ENCODE measurements at regions not wholly inside any gene's neighbourhood (a gene's known extent, or its start where the extent isn't known, plus 50 kb on each side); places are given as distances from the start of the nearest gene placed in this dataset.
"Not testable (repeated sequence)": the region's sequence is repeated elsewhere in the genome, so short reads cannot be mapped to it uniquely, and the experiment has no call there.

DNA sequence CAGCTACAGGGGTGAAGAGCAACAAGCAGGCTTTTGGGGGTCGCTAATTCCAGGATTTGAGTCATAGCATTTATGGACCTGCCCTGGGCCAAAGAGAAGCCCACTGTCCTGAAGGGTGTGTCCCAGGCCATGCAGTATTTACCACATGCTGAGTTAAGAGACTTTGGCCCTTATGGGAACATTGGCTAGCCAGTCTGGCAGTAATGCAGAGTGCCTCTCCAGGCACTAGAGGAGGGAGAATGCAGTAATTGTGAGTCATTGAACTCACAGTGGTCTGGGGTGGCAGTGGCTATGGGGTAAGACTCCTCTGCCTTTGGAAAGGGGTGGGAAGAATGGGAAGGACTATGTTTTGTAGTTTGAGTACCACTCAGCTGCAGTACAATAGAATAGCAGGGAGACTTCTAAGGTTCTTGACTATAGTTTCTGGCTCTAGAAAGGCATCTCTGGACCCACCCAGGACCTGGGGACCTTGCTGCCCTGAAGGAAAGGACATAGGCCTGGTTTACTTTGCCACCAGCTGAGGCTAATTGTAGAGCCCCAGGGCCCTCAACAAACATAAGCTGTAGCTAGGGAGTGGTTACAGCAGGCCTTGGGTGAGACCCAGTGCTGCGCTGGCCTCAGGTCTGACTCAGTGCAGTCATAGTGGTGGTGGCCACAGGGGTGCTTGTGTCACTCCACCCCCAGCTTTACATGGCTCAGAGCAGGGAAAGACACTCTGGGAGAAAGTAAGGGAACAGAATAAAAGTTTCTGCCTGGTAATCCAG lies 520.9 kb downstream of the HTR1B start:
- Histone ChIP-seq H3K4me2 (no peak overlapping the region), H3K27ac (no peak overlapping the region), H3K27me3 (ENCODE audit: insufficient read depth, low read depth) (no peaks in the 10 kb centered on the region), H3K4me3 (no peak overlapping the region), H3K4me1 (replicated peaks; ENCODE audit: insufficient read depth) (no peaks in the 10 kb centered on the region), H4K20me1 (ENCODE audit: insufficient read depth) (no peaks in the 10 kb centered on the region), H2AFZ (no peak overlapping the region), H3F3A (ENCODE audit: insufficient read depth, low read depth) (no peaks in the 10 kb centered on the region), H3K9me2 (ENCODE audit: insufficient read depth) (no peaks in the 10 kb centered on the region), H3K9me3 (ENCODE audit: insufficient read depth, low read depth) (no peaks in the 10 kb centered on the region), H3K36me3 (ENCODE audit: low read depth) (no peaks in the 10 kb centered on the region), H3K79me2 (ENCODE audit: low read depth) (no peaks in the 10 kb centered on the region)
- intact Hi-C loops (cut with micrococcal nuclease; ENCODE audit: unreplicated experiment): no loop called here
- DNase-seq: no peak
- POLR2A ChIA-PET (ENCODE audit: unreplicated experiment): no interaction called here
- CTCF ChIA-PET: no interaction called here
- BruUV-seq (replicated peaks): no TSS peak
- no peak for TF ChIP-seq EZH2 (IDR thresholded peaks at IDR 0.05; ENCODE audit: low read depth)
- TF ChIP-seq, protein P1, sequence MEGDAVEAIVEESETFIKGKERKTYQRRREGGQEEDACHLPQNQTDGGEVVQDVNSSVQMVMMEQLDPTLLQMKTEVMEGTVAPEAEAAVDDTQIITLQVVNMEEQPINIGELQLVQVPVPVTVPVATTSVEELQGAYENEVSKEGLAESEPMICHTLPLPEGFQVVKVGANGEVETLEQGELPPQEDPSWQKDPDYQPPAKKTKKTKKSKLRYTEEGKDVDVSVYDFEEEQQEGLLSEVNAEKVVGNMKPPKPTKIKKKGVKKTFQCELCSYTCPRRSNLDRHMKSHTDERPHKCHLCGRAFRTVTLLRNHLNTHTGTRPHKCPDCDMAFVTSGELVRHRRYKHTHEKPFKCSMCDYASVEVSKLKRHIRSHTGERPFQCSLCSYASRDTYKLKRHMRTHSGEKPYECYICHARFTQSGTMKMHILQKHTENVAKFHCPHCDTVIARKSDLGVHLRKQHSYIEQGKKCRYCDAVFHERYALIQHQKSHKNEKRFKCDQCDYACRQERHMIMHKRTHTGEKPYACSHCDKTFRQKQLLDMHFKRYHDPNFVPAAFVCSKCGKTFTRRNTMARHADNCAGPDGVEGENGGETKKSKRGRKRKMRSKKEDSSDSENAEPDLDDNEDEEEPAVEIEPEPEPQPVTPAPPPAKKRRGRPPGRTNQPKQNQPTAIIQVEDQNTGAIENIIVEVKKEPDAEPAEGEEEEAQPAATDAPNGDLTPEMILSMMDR (conservative IDR thresholded peaks at IDR 0.05): no peak

DNA sequence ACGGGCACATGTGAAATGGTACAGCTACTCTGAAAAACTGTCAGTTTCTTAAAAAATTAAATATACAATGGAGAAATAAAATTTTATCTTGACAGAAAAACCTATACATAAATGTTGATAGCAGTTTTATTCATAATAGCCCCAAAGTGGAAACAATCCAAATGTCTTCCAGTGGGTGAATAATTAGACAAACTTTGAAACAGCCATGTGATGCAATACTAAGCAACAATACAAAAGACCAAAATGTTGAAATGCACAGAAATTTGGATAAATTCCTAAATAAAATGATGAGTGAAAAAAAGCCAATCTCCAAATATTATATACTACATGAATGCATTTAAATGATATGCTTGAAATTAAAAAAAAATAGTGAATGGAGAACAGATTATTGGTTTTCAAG lies 523.1 kb downstream of the HTR1B start:
- Histone ChIP-seq H2AFZ (no peak overlapping the region), H3K4me3 (no peak overlapping the region), H3F3A (ENCODE audit: insufficient read depth, low read depth) (no peaks in the 10 kb centered on the region), H3K27me3 (ENCODE audit: insufficient read depth, low read depth) (no peaks in the 10 kb centered on the region), H3K27ac (no peak overlapping the region), H3K36me3 (ENCODE audit: low read depth) (no peaks in the 10 kb centered on the region), H3K9me3 (ENCODE audit: insufficient read depth, low read depth) (no peaks in the 10 kb centered on the region), H3K79me2 (ENCODE audit: low read depth) (no peaks in the 10 kb centered on the region), H3K4me1 (replicated peaks; ENCODE audit: insufficient read depth) (no peaks in the 10 kb centered on the region), H3K4me2 (no peak overlapping the region), H4K20me1 (ENCODE audit: insufficient read depth) (no peaks in the 10 kb centered on the region), H3K9me2 (ENCODE audit: insufficient read depth) (no peaks in the 10 kb centered on the region)
- no peak for TF ChIP-seq EZH2 (IDR thresholded peaks at IDR 0.05; ENCODE audit: low read depth)
- TF ChIP-seq, protein P1 (conservative IDR thresholded peaks at IDR 0.05): no peak
- intact Hi-C loops (cut with micrococcal nuclease; ENCODE audit: unreplicated experiment): no loop called here
- no TSS peak for BruUV-seq (replicated peaks)
- no peak for DNase-seq
- ChIA-PET POLR2A (ENCODE audit: unreplicated experiment) (no interaction called here), CTCF (no interaction called here)

DNA sequence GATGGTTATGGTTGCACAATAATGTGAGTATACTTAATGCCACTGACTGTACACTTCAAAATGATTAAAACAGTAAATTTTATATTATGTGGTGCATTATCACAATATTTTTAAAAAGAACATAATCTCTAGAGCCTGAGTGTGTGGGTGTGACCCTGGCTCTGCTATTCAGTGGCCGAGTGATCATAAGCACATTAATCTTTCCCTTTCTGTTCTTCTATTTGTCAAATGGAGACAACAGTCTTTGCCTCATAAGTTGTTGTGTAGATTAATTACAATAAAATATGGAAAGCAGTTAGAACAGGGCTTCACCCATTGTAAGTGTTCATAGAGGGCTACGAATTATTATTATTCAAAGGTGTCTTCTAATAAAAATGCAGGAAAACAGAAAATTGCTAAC lies 548.6 kb downstream of the HTR1B start:
- TF ChIP-seq, protein P1 (conservative IDR thresholded peaks at IDR 0.05): no peak
- no peak for TF ChIP-seq EZH2 (IDR thresholded peaks at IDR 0.05; ENCODE audit: low read depth)
- Histone ChIP-seq H3K4me3 (no peak overlapping the region), H3F3A (ENCODE audit: insufficient read depth, low read depth) (no peaks in the 10 kb centered on the region), H3K4me1 (replicated peaks; ENCODE audit: insufficient read depth) (no peaks in the 10 kb centered on the region), H3K4me2 (no peak overlapping the region), H3K27me3 (ENCODE audit: insufficient read depth, low read depth) (no peaks in the 10 kb centered on the region), H3K9me2 (ENCODE audit: insufficient read depth) (no peaks in the 10 kb centered on the region; the same call in 1 of the 2 replicates), H3K27ac (no peak overlapping the region), H3K36me3 (ENCODE audit: low read depth) (no peaks in the 10 kb centered on the region), H3K9me3 (ENCODE audit: insufficient read depth, low read depth) (no peaks in the 10 kb centered on the region), H3K79me2 (ENCODE audit: low read depth) (no peaks in the 10 kb centered on the region), H2AFZ (no peak overlapping the region), H4K20me1 (ENCODE audit: insufficient read depth) (no peaks in the 10 kb centered on the region)
- no peak for DNase-seq
- ChIA-PET POLR2A (ENCODE audit: unreplicated experiment) (no interaction called here), CTCF (no interaction called here)
- intact Hi-C loops (cut with micrococcal nuclease; ENCODE audit: unreplicated experiment): no loop called here
- BruUV-seq (replicated peaks): no TSS peak

DNA sequence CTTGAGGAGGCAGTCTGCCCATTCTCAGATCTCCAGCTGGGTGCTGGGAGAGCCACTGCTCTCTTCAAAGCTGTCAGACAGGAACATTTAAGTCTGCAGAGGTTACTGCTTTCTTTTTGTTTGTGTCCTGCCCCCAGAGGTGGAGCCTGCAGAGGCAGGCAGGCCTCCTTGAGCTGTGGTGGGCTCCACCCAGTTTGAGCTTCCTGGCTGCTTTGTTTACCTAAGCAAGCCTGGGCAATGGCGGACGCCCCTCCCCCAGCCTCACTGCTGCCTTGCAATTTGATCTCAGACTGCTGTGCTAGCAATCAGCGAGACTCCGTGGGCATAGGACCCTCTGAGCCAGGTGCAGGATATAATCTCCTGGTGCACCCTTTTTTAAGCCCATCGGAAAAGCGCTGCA lies 557.8 kb downstream of the HTR1B start:
- peak in 1 of 2 experiments; percentile 65 for DNase-seq
- intact Hi-C loops (cut with micrococcal nuclease; ENCODE audit: unreplicated experiment); H3K9me3 ChIP-seq (ENCODE audit: insufficient read depth, low read depth); BruUV-seq (replicated peaks); CTCF ChIA-PET; H3F3A ChIP-seq (ENCODE audit: insufficient read depth, low read depth); H3K9me2 ChIP-seq (ENCODE audit: insufficient read depth); H3K27me3 ChIP-seq (ENCODE audit: insufficient read depth, low read depth); H3K27ac ChIP-seq; H3K4me1 ChIP-seq (replicated peaks; ENCODE audit: insufficient read depth); H4K20me1 ChIP-seq (ENCODE audit: insufficient read depth); POLR2A ChIA-PET (ENCODE audit: unreplicated experiment); H3K79me2 ChIP-seq (ENCODE audit: low read depth); H3K36me3 ChIP-seq (ENCODE audit: low read depth): not testable (repeated sequence)
- H3K4me3 ChIP-seq: peak overlapping the region; percentile 54
- peak overlapping the region; percentile 60 for H3K4me2 ChIP-seq
- H2AFZ ChIP-seq: peak overlapping the region; percentile 60
